Fibroblast of lung (primary cell): ENCODE measurements at regions not wholly inside any gene's neighbourhood (a gene's known extent, or its start where the extent isn't known, plus 50 kb on each side); places are given as distances from the start of the nearest gene placed in this dataset.

ENCODE experiments used
- DNase-seq, 2 donors: peaks; one replicate each; pipeline versions ENCODE4 v3.0.0 to v3.0.0-alpha.2; 2010; ENCODE audit warnings: low read depth in 2 of 2
- H2AFZ ChIP-seq: 2 replicates; pipeline ENCODE4 v1.5.1; 2012; ENCODE audit warnings: low read length, control low read depth, inconsistent platforms
- H3K27ac ChIP-seq: 2 replicates; pipeline ENCODE4 v1.5.1; 2011; ENCODE audit warnings: low read length, control low read depth; ENCODE audit not compliant: insufficient read depth
- H3K27me3 ChIP-seq: 2 replicates; pipeline ENCODE4 v1.5.1; 2011; ENCODE audit warnings: mild to moderate bottlenecking, low read length; ENCODE audit not compliant: control insufficient read depth, insufficient read depth
- H3K36me3 ChIP-seq: 2 replicates; pipeline ENCODE4 v1.5.1; 2011; ENCODE audit warnings: low read length; ENCODE audit not compliant: control insufficient read depth, insufficient read depth
- H3K4me1 ChIP-seq: 2 replicates; pipeline ENCODE4 v1.5.1; 2011; ENCODE audit warnings: low read length; ENCODE audit not compliant: control insufficient read depth, insufficient read depth; ENCODE audit errors: extremely low read depth
- H3K4me2 ChIP-seq: 2 replicates; pipeline ENCODE4 v1.5.1; 2011; ENCODE audit warnings: low read length, control low read depth; ENCODE audit not compliant: insufficient read depth; ENCODE audit errors: extremely low read depth
- H3K4me3 ChIP-seq, 4 experiments: fragments of 200-600 bp in 1 of 4; sonication (generic) in 1 of 4; replicated peaks in 1 of 4; 2 replicates each; pipeline ENCODE4 v1.5.1; 2011 to 2016; ENCODE audit warnings: low read length in 4 of 4, low read depth in 3 of 4, mild to moderate bottlenecking in 3 of 4, control low read depth in 2 of 4, inconsistent platforms in 1 of 4, mixed read lengths in 1 of 4; ENCODE audit not compliant: insufficient read depth in 1 of 4; ENCODE audit errors: control extremely low read depth in 1 of 4
- H3K79me2 ChIP-seq: 2 replicates; pipeline ENCODE4 v1.5.1; 2012; ENCODE audit warnings: mild to moderate bottlenecking, low read length, inconsistent platforms; ENCODE audit not compliant: control insufficient read depth, insufficient read depth
- H3K9ac ChIP-seq: 2 replicates; pipeline ENCODE4 v1.5.1; 2011; ENCODE audit warnings: mild to moderate bottlenecking, low read length, control low read depth; ENCODE audit not compliant: insufficient read depth
- H3K9me3 ChIP-seq: 2 replicates; pipeline ENCODE4 v1.5.1; 2012; ENCODE audit warnings: low read depth, low read length; ENCODE audit not compliant: control insufficient read depth, insufficient read depth
- H4K20me1 ChIP-seq: 2 replicates; pipeline ENCODE4 v1.5.1; 2011; ENCODE audit warnings: low read length; ENCODE audit not compliant: control insufficient read depth, insufficient read depth; ENCODE audit errors: extremely low read depth
- EZH2 ChIP-seq: IDR thresholded peaks from 2 replicates; pipeline ENCODE4 v1.5.1; 2012; ENCODE audit warnings: low read length, control low read depth, mild to moderate bottlenecking; ENCODE audit errors: missing control alignments
- TF ChIP-seq, protein P1 (sequence below), 2 donors: IDR thresholded peaks in 1 of 2; conservative IDR thresholded peaks in 1 of 2; 1 replicate in 1 of 2; 2 replicates in 1 of 2; pipeline ENCODE4 v1.5.1; 2011 to 2012; ENCODE audit warnings: low read length in 2 of 2, control low read depth in 1 of 2, inconsistent platforms in 1 of 2, low read depth in 1 of 2, mild to moderate bottlenecking in 1 of 2

DNA sequence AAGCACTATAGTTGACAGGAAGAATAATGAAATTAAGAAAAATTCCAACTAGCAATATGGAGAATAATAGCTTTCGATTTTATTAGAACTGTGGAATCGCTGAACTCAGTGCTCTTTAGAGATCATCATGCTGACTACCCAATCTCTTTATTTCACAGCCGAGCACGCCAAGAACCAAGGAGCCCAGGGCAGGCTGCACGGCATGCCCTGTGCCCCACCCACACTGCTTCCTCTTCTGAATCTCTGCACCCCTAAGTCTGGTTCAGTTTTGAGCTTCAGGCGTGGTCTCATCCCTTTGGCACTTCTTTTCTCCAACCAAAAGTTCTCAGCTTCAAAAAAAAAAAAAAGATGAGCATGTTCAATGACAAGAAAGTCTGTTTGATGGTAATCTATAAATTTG lies 92.4 kb upstream of the ZNF800 start:
- Histone ChIP-seq H3K79me2 (no peaks in the 10 kb centered on the region), H3K4me2 (no peak overlapping the region), H3K27ac (no peak overlapping the region), H3K4me1 (no peaks in the 10 kb centered on the region), H3K27me3 (no peaks in the 10 kb centered on the region), H3K9ac (no peak overlapping the region), H4K20me1 (no peaks in the 10 kb centered on the region), H3K9me3 (no peaks in the 10 kb centered on the region), H3K4me3 (no peak overlapping the region), H2AFZ (no peak overlapping the region), H3K36me3 (no peaks in the 10 kb centered on the region)
- TF ChIP-seq, protein P1, sequence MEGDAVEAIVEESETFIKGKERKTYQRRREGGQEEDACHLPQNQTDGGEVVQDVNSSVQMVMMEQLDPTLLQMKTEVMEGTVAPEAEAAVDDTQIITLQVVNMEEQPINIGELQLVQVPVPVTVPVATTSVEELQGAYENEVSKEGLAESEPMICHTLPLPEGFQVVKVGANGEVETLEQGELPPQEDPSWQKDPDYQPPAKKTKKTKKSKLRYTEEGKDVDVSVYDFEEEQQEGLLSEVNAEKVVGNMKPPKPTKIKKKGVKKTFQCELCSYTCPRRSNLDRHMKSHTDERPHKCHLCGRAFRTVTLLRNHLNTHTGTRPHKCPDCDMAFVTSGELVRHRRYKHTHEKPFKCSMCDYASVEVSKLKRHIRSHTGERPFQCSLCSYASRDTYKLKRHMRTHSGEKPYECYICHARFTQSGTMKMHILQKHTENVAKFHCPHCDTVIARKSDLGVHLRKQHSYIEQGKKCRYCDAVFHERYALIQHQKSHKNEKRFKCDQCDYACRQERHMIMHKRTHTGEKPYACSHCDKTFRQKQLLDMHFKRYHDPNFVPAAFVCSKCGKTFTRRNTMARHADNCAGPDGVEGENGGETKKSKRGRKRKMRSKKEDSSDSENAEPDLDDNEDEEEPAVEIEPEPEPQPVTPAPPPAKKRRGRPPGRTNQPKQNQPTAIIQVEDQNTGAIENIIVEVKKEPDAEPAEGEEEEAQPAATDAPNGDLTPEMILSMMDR (conservative IDR thresholded peaks at IDR 0.05 in 1 of 2, IDR thresholded peaks at IDR 0.05 in 1 of 2; ENCODE audit: low read depth in 1 of 2, low read length in 2 of 2), result no peak
- no peak for TF ChIP-seq EZH2
- no peak for DNase-seq

DNA sequence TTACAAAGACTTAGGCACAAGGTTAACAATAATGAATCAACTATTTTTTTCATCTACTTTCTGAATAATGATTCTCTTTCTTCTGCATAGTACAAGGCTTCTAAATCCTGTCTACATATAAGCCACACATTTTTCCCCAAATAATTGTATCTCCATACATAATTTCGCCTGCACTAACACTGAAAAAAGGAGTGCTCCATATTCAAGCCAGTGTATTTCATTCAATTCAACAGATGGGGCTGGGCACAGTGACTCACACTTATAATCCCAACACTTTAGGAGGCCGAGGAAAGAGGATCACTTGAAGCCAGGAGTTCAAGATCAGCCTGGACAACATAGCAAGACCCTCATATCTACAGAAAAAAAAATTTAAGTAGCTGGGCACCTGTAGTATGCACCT lies 86.0 kb upstream of the ZNF800 start:
- no peaks in the 10 kb centered on the region for H4K20me1 ChIP-seq
- no peak overlapping the region for H3K9ac ChIP-seq
- TF ChIP-seq EZH2, result no peak
- TF ChIP-seq, protein P1 (conservative IDR thresholded peaks at IDR 0.05 in 1 of 2, IDR thresholded peaks at IDR 0.05 in 1 of 2; ENCODE audit: low read depth in 1 of 2, low read length in 2 of 2), result no peak
- no peaks in the 10 kb centered on the region for H3K27me3 ChIP-seq
- no peak overlapping the region for H2AFZ ChIP-seq
- H3K4me2 ChIP-seq, result no peak overlapping the region
- H3K27ac ChIP-seq, result no peak overlapping the region
- no peak for DNase-seq
- no peaks in the 10 kb centered on the region for H3K9me3 ChIP-seq
- H3K4me3 ChIP-seq, result no peak overlapping the region
- H3K4me1 ChIP-seq, result no peaks in the 10 kb centered on the region
- no peaks in the 10 kb centered on the region for H3K36me3 ChIP-seq
- no peaks in the 10 kb centered on the region for H3K79me2 ChIP-seq

DNA sequence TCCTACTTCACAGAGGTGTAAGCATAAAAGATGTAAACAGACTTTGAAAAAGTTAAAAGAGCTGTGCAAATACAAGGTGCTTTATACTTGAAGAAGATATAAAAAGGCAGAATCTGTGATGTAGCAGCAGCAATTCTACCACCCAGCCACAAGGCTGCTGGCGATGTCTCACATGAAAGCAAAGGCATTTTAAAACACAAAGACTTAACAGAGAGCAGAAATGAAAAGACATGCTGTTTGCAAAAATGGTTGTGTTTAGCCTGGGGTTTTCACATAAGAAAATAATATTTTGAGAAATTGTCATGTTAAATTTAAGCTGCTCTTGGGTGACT lies 85.5 kb upstream of the ZNF800 start:
- Histone ChIP-seq H3K4me2 (no peak overlapping the region), H3K36me3 (no peaks in the 10 kb centered on the region)
- TF ChIP-seq, protein P1 (conservative IDR thresholded peaks at IDR 0.05 in 1 of 2, IDR thresholded peaks at IDR 0.05 in 1 of 2; ENCODE audit: low read depth in 1 of 2, low read length in 2 of 2), result no peak
- TF ChIP-seq EZH2, result no peak

More for the DNA sequence above, 85.5 kb upstream of the ZNF800 start:
- Histone ChIP-seq H3K27me3 (no peaks in the 10 kb centered on the region), H2AFZ (no peak overlapping the region), H3K9ac (no peak overlapping the region), H4K20me1 (no peaks in the 10 kb centered on the region), H3K4me1 (no peaks in the 10 kb centered on the region), H3K9me3 (no peaks in the 10 kb centered on the region), H3K27ac (no peak overlapping the region), H3K4me3 (no peak overlapping the region), H3K79me2 (no peaks in the 10 kb centered on the region)
- DNase-seq, result no peak
